ENCODE measurements at regions not wholly inside any gene's neighbourhood (a gene's known extent, or its start where the extent isn't known, plus 50 kb on each side); places are given as distances from the start of the nearest gene placed in this dataset.

- TF ChIP-seq CTCF (IDR thresholded peaks at IDR 0.05) = no peak
- no peak for TF ChIP-seq CHD2 (IDR thresholded peaks at IDR 0.05; ENCODE audit: low read length, partially characterized antibody)
- TF ChIP-seq MXI1 (IDR thresholded peaks at IDR 0.05; ENCODE audit: low read depth, low read length) = no peak
- no peak for TF ChIP-seq REST (IDR thresholded peaks at IDR 0.05; ENCODE audit: low read depth, low read length)
Measured at GRCh38 chr3:1623896-1624295, 474.8 kb upstream of the CNTN4 start.
